ENCODE measurements at regions not wholly inside any gene's neighbourhood (a gene's known extent, or its start where the extent isn't known, plus 50 kb on each side); places are given as distances from the start of the nearest gene placed in this dataset.

DNA sequence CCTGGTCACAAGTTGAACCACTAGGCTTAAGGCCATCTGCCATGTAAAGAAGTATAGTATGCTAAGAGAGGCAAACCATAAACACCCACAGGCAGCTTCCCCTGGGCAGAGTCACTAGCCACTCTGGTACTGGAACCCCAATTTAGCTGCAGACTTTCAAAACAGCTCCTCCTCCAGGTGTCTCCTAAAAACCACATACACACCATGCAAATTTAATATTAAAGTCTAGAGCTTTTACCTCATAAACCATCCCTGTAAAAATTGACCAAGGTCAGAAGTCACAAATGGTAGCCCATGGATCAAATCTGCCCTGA lies 99.1 kb upstream of the STT3B start:
- H3K79me2 ChIP-seq (ENCODE audit: low read length) = no peaks in the 10 kb centered on the region

GRCh38 chr3:31434819-31435218 lies 97.9 kb upstream of the STT3B start:
- peaks cover 10% of the 10 kb centered on the region for H3K9me3 ChIP-seq (ENCODE audit: low read length)
- H3K27ac ChIP-seq (ENCODE audit: low read length) = no peak overlapping the region
- no peaks in the 10 kb centered on the region for H3K27me3 ChIP-seq (ENCODE audit: low read length)
- H3K36me3 ChIP-seq (ENCODE audit: insufficient read depth, low read length) = no peaks in the 10 kb centered on the region
- DNase-seq = no peak
- no peak overlapping the region for H3K4me2 ChIP-seq (ENCODE audit: low read depth, low read length, poor library complexity, severe bottlenecking)
- no peaks in the 10 kb centered on the region for H3K9me2 ChIP-seq (replicated peaks; ENCODE audit: insufficient read depth, low read length)
- no peak overlapping the region for H3K4me3 ChIP-seq (ENCODE audit: low read length)
- H2AFZ ChIP-seq (ENCODE audit: low read length) = no peak overlapping the region
- H3K79me2 ChIP-seq (ENCODE audit: low read length) = no peaks in the 10 kb centered on the region
- no peak overlapping the region for H3K9ac ChIP-seq (ENCODE audit: low read length)
- H4K20me1 ChIP-seq (ENCODE audit: insufficient read depth, low read depth, low read length) = no peaks in the 10 kb centered on the region
- no peaks in the 10 kb centered on the region for H3K4me1 ChIP-seq (ENCODE audit: low read length)

More for the DNA sequence above, 99.1 kb upstream of the STT3B start:
- peaks cover 10% of the 10 kb centered on the region for H3K9me3 ChIP-seq (ENCODE audit: low read length)
- H3K4me2 ChIP-seq (ENCODE audit: low read depth, low read length, poor library complexity, severe bottlenecking) = no peak overlapping the region
- H3K27ac ChIP-seq (ENCODE audit: low read length) = no peak overlapping the region
- no peak overlapping the region for H3K9ac ChIP-seq (ENCODE audit: low read length)
- no peaks in the 10 kb centered on the region for H3K36me3 ChIP-seq (ENCODE audit: insufficient read depth, low read length)
- H4K20me1 ChIP-seq (ENCODE audit: insufficient read depth, low read depth, low read length) = no peaks in the 10 kb centered on the region
- no peaks in the 10 kb centered on the region for H3K27me3 ChIP-seq (ENCODE audit: low read length)
- H2AFZ ChIP-seq (ENCODE audit: low read length) = no peak overlapping the region
- no peak overlapping the region for H3K4me3 ChIP-seq (ENCODE audit: low read length)
- no peak for DNase-seq
- H3K9me2 ChIP-seq (replicated peaks; ENCODE audit: insufficient read depth, low read length) = no peaks in the 10 kb centered on the region
- no peaks in the 10 kb centered on the region for H3K4me1 ChIP-seq (ENCODE audit: low read length)

DNA sequence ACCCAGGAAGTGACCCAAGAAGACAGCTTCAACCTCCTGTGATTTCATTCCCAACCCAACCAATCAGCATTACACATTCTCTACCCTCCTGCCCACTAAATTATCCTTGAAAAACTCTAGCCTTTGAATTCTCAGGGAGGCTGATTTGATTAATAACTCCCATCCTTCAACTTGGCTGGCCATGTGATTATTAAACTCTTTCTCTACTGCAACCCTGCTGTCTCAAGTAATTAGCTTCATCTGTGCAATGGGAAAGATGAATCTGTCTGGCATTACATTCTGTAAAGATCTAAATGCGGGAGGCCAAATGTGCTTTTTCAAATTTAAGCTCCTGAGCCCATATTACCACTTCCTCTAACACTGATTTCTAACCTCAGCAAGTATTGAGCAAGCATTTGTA lies 95.9 kb upstream of the STT3B start:
- no peak for DNase-seq
- no peak overlapping the region for H3K27ac ChIP-seq (ENCODE audit: low read length)
- H3K4me1 ChIP-seq (ENCODE audit: low read length) = no peaks in the 10 kb centered on the region
- no peaks in the 10 kb centered on the region for H3K79me2 ChIP-seq (ENCODE audit: low read length)
- peaks cover 10% of the 10 kb centered on the region for H3K9me3 ChIP-seq (ENCODE audit: low read length)
- no peak overlapping the region for H2AFZ ChIP-seq (ENCODE audit: low read length)
- no peak overlapping the region for H3K4me3 ChIP-seq (ENCODE audit: low read length)
- no peaks in the 10 kb centered on the region for H4K20me1 ChIP-seq (ENCODE audit: insufficient read depth, low read depth, low read length)
- no peak overlapping the region for H3K9ac ChIP-seq (ENCODE audit: low read length)
- no peaks in the 10 kb centered on the region for H3K9me2 ChIP-seq (replicated peaks; ENCODE audit: insufficient read depth, low read length)
- no peaks in the 10 kb centered on the region for H3K27me3 ChIP-seq (ENCODE audit: low read length)
- no peak overlapping the region for H3K4me2 ChIP-seq (ENCODE audit: low read depth, low read length, poor library complexity, severe bottlenecking)
- no peaks in the 10 kb centered on the region for H3K36me3 ChIP-seq (ENCODE audit: insufficient read depth, low read length)

DNA sequence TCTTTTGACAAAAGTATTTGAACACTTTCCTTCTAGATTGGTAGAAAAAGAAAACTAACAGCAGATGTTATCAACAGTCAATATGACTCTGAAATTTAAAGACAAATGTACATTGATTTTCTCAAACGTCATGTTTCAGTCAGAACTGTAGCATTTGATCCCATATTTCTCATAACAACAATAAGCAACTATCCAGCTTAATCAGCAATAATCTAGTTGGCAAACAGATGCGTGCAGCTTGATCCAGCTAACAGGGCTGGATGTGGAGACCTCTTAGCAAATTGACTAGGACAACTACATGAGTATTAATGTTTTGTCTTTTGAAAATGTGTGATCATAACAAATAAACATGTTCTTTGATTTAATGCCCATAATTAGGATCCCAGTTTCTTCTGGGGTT lies 94.0 kb upstream of the STT3B start:
- DNase-seq = no peak
- Histone ChIP-seq H3K27ac (ENCODE audit: low read length) (no peak overlapping the region), H4K20me1 (ENCODE audit: insufficient read depth, low read depth, low read length) (no peaks in the 10 kb centered on the region), H3K79me2 (ENCODE audit: low read length) (no peaks in the 10 kb centered on the region), H3K9me2 (replicated peaks; ENCODE audit: insufficient read depth, low read length) (no peaks in the 10 kb centered on the region), H3K4me1 (ENCODE audit: low read length) (no peaks in the 10 kb centered on the region), H3K27me3 (ENCODE audit: low read length) (no peaks in the 10 kb centered on the region), H3K4me3 (ENCODE audit: low read length) (no peak overlapping the region), H3K9ac (ENCODE audit: low read length) (no peak overlapping the region), H2AFZ (ENCODE audit: low read length) (no peak overlapping the region), H3K36me3 (ENCODE audit: insufficient read depth, low read length) (no peaks in the 10 kb centered on the region), H3K9me3 (ENCODE audit: low read length) (peaks cover 10% of the 10 kb centered on the region), H3K4me2 (ENCODE audit: low read depth, low read length, poor library complexity, severe bottlenecking) (no peak overlapping the region)

GRCh38 chr3:31439890-31440750 lies 92.6 kb upstream of the STT3B start:
- Histone ChIP-seq H3K9me3 (ENCODE audit: low read length) (peaks cover 10% of the 10 kb centered on the region), H3K9ac (ENCODE audit: low read length) (no peak overlapping the region), H3K79me2 (ENCODE audit: low read length) (no peaks in the 10 kb centered on the region), H3K27me3 (ENCODE audit: low read length) (no peaks in the 10 kb centered on the region), H3K4me2 (ENCODE audit: low read depth, low read length, poor library complexity, severe bottlenecking) (no peak overlapping the region), H3K27ac (ENCODE audit: low read length) (no peak overlapping the region), H3K4me1 (ENCODE audit: low read length) (no peaks in the 10 kb centered on the region), H3K4me3 (ENCODE audit: low read length) (no peak overlapping the region), H3K9me2 (replicated peaks; ENCODE audit: insufficient read depth, low read length) (no peaks in the 10 kb centered on the region), H3K36me3 (ENCODE audit: insufficient read depth, low read length) (no peaks in the 10 kb centered on the region), H4K20me1 (ENCODE audit: insufficient read depth, low read depth, low read length) (no peaks in the 10 kb centered on the region), H2AFZ (ENCODE audit: low read length) (no peak overlapping the region)
- DNase-seq = no peak

- Histone ChIP-seq H3K4me1 (ENCODE audit: low read length) (no peaks in the 10 kb centered on the region), H3K9me2 (replicated peaks; ENCODE audit: insufficient read depth, low read length) (no peaks in the 10 kb centered on the region), H3K36me3 (ENCODE audit: insufficient read depth, low read length) (no peaks in the 10 kb centered on the region), H3K4me3 (ENCODE audit: low read length) (no peak overlapping the region), H2AFZ (ENCODE audit: low read length) (no peak overlapping the region), H3K9ac (ENCODE audit: low read length) (no peak overlapping the region), H3K27ac (ENCODE audit: low read length) (no peak overlapping the region), H3K27me3 (ENCODE audit: low read length) (no peaks in the 10 kb centered on the region), H4K20me1 (ENCODE audit: insufficient read depth, low read depth, low read length) (no peaks in the 10 kb centered on the region), H3K9me3 (ENCODE audit: low read length) (peaks cover 10% of the 10 kb centered on the region), H3K4me2 (ENCODE audit: low read depth, low read length, poor library complexity, severe bottlenecking) (no peak overlapping the region), H3K79me2 (ENCODE audit: low read length) (no peaks in the 10 kb centered on the region)
- no peak for DNase-seq
These were observed 91.8 kb upstream of the STT3B start for GRCh38 chr3:31440878-31441277.

DNA sequence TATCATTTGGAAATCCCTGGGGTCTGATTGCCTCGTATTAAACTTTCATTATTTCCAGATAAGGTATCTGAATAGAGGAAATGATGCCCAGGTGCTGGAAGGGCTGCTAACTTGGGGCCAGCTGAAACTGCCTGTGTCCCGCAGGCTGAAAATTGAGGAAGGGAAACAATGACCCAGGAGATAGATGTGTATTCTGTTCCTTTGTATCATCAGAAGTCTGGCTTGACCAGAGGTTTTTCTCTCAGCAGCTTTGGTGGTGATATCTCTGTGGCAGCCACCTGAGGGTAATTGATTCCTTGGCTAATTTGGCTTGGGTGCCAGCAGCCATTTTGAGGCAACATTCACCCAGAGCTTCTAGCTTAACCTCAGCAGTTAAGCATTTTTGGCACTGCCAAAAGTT lies 90.0 kb upstream of the STT3B start:
- H3K9ac ChIP-seq (ENCODE audit: low read length) = no peak overlapping the region
- 0 out of 2 replicates have a peak, but pooled peaks cover under 1% of the 10 kb centered on the region for H3K9me3 ChIP-seq (ENCODE audit: low read length)
- H3K4me1 ChIP-seq (ENCODE audit: low read length) = no peaks in the 10 kb centered on the region
- H3K4me3 ChIP-seq (ENCODE audit: low read length) = no peak overlapping the region
- H3K27me3 ChIP-seq (ENCODE audit: low read length) = no peaks in the 10 kb centered on the region
- H3K36me3 ChIP-seq (ENCODE audit: insufficient read depth, low read length) = no peaks in the 10 kb centered on the region
- no peaks in the 10 kb centered on the region for H3K9me2 ChIP-seq (replicated peaks; ENCODE audit: insufficient read depth, low read length)
- no peaks in the 10 kb centered on the region for H4K20me1 ChIP-seq (ENCODE audit: insufficient read depth, low read depth, low read length)
- H2AFZ ChIP-seq (ENCODE audit: low read length) = no peak overlapping the region
- H3K27ac ChIP-seq (ENCODE audit: low read length) = no peak overlapping the region
- H3K79me2 ChIP-seq (ENCODE audit: low read length) = no peaks in the 10 kb centered on the region
- no peak for DNase-seq
- no peak overlapping the region for H3K4me2 ChIP-seq (ENCODE audit: low read depth, low read length, poor library complexity, severe bottlenecking)

DNA sequence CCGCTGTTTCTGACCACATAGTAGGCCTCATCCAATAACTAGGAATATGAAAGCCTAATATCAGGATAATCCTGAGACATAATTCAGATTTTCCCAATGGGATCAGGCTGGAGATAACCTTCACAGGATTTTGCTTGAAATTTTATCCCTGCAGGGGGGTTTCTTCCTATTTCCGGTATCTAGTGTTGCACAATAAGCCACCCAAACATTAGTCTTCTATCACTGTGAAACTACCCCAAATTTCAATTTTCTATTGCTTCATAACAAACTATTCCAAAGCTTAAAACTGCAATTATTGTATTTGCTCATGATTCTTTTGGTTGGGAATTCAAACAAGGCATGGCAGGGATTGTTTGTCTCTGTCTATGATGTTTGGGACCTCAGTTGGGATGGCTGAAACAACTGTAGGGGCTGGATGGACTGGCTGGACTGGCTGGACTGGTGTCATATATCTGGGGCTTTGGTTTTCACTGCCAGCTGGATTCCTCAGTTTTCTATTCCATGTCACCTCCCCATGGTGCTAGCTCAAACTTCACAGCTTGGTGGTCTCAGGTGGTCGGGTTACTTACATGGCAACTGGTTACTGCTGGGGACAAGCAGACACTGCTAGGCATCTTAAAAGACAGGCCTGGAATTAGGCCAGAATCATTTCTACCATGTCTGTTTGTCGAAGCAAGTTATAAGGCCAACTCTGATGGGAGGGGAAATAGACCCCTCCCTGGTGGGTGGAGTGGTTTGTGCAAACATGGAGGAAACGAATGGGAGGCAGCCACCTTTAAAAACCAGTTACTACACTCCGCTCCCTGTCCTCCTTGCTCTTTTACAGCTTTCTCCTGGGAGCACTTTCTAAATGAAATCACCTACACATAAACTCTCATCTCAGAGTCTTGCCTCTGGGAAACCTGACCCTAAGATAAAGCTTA lies 88.2 kb upstream of the STT3B start:
- Histone ChIP-seq H3K9me3 (ENCODE audit: low read length) (no peaks in the 10 kb centered on the region), H3K27ac (ENCODE audit: low read length) (no peak overlapping the region), H3K4me1 (ENCODE audit: low read length) (no peaks in the 10 kb centered on the region), H3K9ac (ENCODE audit: low read length) (no peak overlapping the region), H3K79me2 (ENCODE audit: low read length) (no peaks in the 10 kb centered on the region), H2AFZ (ENCODE audit: low read length) (no peak overlapping the region), H3K27me3 (ENCODE audit: low read length) (no peaks in the 10 kb centered on the region), H3K36me3 (ENCODE audit: insufficient read depth, low read length) (no peaks in the 10 kb centered on the region), H3K4me2 (ENCODE audit: low read depth, low read length, poor library complexity, severe bottlenecking) (no peak overlapping the region), H3K4me3 (ENCODE audit: low read length) (no peak overlapping the region), H3K9me2 (replicated peaks; ENCODE audit: insufficient read depth, low read length) (no peaks in the 10 kb centered on the region), H4K20me1 (ENCODE audit: insufficient read depth, low read depth, low read length) (no peaks in the 10 kb centered on the region)
- no peak for DNase-seq
